GM21515 (cell line): ENCODE measurements at regions not wholly inside any gene's neighbourhood (a gene's known extent, or its start where the extent isn't known, plus 50 kb on each side); places are given as distances from the start of the nearest gene placed in this dataset.

Experiments used
- ATAC-seq: cut with Tn5 transposase; IDR thresholded peaks from one replicate; pipeline ENCODE4 v1.9.1; 2021; ENCODE audit not compliant: unreplicated experiment

DNA sequence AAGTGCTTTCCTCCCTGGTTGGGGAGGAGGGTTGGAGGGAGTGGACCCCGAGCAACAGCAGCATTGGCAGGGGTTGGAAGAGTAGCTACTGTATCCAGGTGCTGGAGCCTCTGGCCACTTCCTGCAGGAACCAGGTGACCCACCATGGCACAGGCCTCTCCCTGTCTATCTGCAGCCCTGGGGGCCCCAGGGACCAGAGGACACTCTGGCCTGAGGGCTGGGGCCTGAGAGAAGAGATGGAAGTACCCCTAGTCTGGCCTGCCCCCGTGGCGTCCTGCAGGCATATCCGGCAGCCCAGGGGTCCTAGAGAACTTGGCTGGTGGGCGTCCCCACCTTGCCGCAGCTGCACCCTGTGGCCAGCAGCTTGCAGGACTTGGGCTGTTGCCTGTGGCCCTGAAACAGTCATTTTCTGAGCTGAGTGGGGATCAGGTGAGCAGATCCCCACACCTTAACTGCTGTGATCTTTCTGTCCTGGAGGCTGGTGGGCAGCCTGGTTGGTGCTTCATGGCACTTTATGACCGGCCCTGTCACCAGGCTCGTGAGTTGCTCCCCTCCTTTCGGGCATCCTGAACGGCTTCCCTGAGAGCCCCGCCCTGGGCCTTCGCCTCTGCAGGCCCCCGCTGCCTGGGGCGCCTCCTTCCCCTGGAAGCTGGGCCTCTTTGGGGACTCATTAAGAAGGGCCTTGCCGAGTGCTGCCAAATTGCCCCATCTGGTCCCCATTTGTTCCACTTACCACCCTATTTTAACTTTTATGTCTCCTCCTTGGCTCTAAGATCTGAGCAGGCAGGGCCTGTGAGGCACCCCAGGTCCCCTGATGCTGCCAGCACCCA lies 298.6 kb downstream of the SEC14L1 start:
- no peak for ATAC-seq

DNA sequence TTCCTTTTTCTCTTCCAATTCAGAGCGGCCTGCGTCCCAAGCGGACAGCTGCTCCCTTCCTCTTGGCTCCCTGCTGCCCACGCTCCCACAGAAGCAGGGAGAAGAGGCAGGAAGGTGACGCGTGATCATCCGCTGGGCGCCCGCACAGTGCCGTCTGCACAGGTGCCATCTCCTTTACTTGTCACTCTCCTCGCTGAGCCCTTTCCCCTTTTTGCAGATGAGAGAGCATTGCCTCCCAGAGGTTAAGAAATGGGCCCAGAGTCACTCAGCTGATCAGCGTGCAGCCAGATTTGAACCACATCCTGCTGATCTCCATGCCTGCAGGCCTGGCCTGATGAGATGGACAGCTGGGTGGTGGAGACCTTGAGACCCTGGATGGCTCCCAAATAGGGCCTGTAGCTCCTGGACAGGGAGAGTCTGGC lies 299.8 kb downstream of the SEC14L1 start:
- ATAC-seq: no peak

DNA sequence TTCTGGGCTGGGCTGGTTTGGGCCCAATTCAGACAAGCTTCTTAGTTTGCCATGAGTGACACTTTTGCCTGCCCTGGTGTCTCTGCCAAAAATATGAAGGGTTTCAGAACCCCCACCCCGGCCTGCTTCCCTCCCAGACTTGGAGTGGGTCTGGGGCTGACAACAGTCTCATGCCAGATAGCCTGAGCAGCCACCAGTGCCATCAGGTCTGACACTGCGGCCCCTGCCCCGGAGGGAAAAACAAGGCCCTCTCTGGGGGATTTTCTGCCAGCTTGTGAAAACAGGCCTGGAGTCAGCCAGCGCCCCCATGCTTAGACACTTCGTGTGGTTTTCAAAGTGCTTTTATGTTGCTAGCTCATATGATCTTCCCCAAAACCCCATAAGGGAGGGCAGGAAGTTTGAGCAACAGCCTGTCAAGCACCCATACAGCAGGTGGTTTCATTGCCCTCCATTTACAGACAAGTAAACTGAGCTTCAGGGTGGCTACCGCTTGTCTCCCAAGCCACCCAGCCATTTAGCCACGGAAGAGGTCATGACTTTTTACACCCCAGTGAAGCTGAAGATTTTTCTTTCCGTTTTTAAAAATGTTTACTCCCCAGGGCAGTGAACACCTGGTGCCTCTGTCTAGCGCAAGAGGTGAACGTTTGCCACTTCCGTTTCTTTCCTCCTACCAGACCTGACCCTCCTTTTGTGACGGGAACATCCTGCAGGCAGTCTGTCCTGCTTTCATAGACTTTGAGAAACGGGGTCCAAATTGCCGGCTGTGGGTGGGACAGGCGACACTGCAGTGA lies 300.6 kb downstream of the SEC14L1 start:
- peak; percentile 46 for ATAC-seq

DNA sequence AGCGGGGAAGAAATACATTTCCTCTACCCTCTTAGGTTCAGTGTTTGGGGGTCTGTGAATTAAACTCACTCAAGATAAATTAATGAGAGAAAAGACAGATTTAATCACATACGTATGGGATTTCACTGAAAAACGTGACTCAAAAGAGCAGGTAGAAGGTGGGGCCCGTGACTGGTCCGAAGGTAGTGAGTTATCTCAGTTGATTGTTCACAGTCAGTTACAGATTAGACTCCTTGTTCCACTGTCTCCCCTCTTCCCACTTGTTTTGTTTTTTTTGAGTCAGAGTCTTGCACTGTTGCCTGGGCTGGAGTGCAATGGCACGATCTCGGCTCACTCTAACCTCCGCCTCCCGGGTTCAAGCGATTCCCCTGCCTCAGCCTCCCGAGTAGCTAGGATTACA lies 301.2 kb downstream of the SEC14L1 start:
- no peak for ATAC-seq

DNA sequence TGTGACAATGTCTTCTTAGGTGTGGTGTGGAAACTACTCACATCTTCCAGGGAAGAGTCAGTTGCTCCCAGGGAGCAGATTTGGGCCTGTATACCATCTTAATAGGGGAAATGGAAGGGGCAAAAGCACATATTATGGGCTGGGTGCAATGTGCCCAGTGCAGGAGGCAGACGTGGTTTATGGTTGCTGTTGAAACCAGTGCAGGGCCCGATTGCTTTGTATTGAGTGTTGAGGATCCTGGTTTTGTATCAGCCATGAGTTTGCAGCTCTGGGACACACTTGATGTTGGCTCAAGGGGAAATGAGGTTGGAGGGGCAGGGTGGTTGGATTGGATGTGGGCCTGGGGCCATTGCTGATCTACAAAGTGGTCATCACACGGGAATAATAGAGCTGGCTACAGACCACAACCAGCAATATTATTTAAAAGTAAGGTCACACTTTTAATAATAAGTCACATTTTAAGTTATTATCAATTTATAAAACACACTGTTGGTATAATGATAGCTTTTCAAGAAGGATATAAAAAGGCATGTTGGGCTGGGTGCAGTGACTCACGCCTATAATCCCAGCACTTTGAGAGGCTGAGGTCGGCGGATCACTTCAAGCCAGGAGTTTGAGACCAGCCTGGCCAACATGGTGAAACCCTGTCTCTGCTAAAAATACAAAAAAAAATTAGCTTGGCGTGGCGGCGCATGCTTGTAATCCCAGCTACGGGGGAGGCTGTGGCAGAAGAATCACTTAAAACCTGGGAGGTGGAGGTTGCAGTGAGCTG lies 302.4 kb downstream of the SEC14L1 start:
- ATAC-seq: no peak

DNA sequence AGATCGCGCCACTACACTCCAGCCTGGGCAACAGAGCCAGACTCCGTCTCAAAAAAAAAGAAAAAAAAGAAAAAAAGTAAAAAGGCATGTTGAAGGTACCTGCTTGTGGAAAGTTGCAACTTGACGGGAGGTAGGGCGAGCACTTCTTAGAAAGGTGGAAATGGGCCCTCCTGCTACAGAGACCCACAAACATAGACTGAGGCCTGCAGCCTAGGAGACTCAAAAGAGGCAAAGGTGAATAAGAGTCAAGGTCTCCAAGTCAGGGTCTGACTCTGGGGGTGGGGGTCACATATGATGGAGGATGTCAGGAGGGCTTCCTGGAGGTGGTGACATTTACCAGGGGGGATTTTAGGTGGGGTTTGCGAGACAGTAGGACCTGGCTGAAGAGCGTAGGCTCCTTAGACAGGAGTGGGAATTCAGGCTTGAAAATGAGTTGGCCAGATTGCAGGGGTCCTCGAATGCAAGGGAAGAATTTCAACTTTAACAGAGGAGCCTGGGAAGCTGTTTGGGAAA lies 303.0 kb downstream of the SEC14L1 start:
- no peak for ATAC-seq

DNA sequence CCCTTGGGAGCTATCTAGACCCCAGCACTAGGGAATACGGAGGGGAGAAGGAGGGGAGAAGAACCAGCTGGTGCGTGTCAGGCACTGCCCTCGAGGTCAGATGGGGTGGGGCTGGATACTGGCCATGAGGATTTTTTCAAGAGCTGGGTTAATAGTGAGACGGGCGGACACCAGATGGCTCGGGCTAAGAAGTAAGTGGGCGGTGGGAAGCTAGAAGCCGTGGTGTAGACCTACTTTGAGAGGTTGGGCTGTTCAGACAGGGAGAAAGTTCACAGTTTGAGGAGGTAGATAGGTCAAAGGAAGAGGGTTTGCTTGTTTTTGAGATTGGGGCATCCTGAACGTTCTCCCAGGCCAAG lies 303.8 kb downstream of the SEC14L1 start:
- ATAC-seq: peak; percentile 5

DNA sequence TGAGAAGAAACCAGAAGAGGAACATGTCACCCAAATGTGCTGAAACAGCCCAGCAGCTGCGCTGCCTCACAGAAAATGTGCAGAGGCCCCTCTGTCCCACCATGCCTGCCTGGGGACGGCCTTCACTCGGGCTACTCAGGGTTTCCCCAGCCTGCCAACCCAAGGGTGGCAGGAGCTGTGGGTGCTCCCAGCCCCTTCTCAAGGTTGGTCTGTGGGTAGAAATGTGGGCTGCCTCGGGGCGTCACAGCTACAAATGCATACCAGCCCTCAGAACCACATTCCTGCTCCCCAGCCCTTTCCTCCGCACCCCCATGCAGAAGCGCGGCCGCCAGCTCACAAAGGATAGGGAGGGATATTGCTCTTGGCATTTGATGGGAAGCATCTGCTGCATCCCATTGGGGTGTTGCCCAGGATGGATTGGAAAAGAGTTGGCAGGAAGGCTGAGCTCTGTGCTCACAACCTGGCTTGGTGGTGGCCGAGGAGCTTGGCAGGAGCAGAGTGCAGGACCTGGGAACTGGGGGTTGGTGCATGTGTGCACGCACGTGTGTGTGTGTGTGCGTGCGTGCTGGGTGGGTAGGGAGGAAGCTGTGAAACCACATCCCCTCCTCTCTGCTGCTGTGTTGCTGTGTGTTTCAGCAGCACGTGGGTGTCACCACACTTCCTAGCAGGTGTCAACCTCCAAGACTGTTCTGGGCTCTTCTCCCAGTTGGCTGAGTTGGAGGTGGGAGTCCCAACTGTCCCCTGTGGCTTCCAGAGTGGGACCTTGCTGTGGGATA lies 304.4 kb downstream of the SEC14L1 start:
- peak; percentile 36 for ATAC-seq

DNA sequence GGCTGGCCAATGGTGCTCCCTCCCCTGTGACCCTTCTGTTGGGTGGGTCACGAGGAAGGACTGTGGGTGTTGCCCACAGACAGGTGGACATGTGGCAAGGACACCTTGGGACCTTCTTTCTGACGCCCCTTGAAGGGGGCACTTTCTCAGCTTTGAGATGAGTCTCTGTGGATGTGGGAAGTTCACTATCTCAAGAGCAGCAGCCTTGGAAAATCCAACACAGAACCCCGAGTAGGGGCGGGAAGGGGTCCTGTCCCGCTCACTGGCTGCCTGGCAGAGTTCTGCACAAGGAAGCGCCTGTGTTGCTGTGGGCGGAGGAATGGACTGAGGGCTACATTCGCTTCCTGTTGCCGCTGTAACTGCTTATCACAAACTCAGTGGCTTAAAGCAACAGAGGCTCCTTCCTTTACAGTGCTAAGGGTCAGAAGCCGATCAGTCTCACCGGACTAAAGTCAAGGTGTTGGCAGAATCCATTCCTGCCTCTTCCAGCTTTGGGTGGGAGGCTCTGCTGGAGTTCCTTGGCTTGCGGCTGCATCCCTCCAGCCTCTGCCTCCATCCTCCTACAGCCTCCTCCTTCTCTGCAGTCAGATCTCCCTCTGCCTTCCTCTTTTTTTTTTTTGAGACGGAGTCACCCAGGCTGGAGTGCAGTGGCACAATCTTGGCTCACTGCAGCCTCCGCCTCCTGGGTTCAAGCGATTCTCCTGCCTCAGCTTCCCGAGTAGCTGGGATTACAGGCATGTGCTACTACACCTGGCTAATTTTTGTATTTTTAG lies 305.2 kb downstream of the SEC14L1 start:
- ATAC-seq: peak; percentile 24

DNA sequence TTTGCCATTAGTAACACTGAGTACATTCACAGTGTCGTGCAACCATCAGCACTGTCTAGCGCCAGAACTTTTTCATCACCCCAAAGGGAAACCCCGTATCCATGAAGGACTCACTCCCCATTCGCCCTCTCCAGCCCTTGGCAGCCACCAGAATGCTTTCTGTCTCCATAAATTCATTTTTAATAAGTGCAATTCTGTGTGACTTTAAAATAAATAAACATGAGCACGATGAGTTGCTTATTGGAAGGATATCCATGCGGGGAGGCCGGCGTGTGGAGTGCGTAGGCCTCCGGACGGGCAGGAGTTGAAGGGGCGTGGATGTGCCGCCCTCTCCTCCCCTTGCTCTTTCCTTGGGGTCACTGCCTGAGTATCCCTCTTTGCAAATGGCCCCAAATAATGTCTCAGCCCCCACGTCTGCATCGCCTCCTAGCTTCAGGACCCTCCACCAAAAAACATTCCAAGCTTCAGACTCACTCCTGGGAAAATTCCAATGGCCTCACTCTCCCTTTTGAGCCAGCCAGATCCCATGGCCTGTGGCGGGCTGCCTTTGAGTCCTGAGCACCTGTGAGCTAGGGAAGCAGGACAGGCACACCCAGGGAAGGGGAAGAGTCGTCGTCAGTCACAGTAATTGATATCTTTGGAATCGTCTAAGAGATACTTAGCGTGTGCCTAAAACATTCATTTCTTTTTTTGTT lies 306.3 kb downstream of the SEC14L1 start:
- ATAC-seq: no peak

DNA sequence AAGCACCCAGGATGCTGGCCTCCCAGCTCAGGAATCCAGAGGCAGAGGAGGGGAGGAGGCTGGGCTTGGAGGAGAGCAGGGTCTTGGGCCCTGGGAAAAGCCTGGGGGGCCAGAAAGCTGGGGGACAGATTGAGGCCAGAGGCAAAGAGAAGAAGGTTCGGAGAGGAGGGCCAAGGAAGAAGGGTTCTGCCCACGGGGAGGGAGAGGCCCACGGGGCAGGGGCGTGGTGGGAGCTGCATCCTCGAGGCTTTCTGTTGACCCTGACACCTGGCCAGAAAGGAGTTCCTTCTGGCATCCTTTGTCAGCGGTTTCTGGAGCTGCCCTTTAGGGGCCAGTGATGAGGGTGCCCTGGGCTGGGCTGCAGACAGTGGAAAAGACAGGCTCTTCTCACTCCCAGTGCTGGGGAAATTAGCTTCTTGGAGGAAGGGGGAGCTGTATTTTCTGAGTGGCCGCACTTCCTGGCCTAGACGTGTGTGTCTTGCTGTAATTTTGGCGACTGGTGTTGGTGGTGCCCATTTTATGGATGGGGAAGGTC lies 308.7 kb downstream of the SEC14L1 start:
- ATAC-seq: no peak

DNA sequence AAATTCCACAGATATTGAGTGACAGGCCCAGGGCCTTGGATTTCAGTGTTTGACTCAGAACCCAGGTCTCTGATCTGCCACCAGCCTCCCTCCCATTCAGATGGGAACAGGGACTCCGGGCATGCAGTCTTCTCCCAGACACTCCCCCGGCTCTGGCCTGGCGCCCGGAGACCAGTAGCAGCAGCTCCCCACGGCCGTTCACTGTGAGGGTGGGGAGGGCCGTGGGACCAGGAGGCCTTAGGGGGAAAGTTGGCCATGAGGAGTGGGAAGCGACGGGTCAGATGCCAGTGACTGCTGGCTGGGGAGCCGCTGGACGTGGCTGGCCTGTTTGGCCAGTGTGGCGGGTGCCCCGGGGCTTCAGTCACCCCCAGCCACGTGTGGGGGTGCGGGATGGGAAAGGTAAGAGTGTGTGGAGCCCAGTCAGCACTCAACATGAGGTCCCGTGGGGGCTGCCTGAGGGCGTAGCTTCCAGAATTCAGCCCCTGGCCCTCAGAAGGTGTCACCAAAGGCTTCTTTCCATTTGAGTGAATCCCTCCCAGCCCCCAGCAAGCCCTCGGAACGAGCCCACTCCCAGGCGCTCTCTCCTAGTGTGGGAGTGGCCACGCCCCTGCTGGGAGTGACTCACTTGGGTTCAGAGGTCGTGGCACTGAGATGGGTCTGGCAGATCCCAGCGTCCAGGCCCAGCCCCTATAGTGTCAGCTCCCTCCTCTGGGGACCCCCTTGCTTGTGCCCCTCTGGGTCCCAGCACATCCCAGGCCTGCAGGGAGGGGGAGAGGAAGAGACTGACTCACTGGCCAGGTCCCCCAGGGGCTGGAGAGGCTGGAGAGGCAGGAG lies 309.4 kb downstream of the SEC14L1 start:
- ATAC-seq: no peak

DNA sequence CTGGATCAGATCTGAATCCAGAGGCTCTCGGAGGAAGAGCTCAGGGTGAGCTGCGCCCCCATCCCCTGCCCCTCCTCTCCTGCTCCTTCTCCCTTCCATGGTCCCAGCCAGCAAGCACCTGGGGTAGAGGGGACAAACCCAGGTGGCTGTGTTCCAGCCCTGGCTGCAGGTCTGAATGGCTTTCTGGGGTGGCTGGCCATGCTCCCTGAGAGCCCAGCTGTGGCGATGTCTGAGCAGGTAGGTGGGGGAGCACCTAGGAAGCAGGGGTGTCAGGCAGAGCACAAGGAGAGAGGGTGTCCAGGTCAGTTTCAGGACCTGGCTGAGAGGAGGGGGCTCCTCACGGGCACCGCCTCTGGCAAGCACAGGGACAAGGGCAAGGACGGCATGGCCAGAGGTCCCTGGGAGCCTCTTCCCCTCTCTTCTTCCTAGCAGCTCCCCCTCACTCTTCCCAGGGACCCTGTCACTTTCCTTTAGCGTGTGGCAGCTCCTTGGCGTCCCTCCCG lies 310.0 kb downstream of the SEC14L1 start:
- no peak for ATAC-seq

DNA sequence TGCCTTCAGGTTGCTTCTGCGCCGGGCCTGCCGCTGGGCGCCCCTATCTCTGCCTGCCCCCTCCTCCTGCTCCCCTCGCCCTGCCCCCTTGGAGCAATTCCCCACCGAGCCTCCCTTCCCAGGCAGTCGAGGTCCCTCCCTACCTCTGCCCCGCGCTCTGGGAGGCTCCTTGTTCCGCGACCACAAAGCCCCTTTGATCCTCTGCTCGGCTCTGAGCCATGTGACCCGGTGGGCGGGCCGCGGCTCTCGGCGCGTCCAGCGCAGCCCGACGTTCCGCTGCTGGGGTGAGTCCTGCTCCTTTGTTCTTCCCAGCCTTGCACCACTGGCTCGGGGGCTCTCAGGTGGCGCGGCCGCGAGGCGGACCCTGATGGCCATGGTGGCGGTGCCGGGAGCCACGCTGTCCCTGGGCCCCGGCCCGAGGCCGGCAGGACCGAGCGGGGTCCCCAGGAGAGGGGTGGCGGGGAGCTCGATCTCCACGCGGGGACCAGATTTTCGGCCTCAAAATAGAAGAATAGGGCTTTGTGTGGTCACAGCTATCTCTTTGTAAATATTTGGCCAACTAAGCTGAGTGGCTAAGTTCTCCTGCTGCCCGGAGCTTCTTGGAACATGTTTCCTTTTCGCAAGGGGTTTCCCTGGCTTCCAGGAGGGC lies 310.6 kb downstream of the SEC14L1 start:
- no peak for ATAC-seq

DNA sequence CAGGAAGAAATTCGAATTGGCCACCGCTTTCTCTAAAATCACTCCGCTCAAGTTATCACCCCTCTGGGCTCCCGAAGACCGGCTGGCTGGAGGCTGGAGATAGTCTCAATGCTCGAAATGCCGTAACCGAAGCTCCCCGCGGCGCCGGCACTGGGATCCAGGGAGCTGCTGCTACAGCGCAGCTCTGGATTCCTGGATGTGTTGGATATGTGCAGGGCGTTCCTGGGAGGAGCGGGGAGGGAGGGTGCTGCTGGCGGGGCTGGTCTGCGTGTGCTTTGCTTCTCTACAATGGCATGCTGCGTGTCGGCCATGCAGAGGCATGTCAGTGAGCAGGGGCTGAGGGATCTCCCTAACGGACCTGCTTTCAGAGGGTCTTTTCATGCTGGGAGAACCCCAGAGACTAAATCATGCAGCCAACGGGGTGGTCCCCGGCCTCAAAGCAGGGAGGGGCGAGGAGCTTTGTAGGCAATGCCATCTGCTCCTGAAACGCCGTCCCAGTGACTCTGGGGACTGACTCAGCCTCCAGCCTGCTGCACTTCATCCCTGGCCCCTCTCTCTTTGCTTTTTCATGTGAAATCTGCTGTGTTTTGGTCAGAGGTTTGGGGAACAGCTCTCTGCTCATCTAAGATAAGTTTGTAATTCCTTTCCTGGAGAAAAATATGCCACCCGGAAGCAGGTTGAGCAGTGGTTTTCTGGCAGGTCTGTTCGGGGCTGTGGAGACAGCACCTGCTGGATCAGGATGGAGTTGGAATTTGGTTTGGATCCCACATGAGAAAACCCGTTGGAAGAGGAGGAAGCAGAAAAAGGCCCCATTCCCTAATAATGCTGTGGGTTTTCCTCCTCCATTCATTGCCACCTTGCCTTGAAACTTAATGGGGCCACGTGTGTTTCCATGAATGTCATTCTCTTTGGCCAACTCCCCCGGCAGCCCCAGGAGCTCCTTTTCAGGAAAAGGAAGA lies 311.4 kb downstream of the SEC14L1 start:
- ATAC-seq: no peak

DNA sequence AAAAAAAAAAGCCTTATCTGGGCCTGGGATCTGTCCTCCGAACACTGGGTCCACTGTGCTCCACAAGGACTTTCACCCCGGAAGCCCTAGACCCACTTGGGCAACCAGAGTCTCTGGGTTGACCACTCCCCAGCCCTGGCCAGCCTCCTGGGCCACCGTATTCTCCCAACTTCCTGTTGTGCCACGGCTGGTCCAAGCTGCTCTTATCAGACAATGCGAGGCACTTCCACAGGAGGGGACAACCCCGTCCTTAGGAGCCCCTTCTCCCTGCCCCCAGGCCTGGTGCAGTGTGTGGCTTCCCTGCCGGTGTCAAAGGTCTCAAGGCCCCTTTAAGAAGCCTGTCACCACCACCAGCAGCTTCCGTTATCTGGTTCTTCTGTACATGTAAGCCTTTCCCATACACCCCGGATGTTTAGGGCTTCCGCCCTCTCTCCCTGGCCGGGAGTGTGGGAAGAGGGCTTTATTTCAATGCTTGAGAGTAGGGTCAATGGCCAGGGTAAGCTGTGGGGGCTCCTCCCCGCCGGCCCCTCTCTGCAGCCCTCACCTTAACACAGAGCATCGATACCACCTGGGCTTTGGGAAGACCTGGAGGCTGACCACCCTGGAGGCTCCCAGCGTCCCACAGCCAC lies 313.0 kb downstream of the SEC14L1 start:
- no peak for ATAC-seq
